K562 (cell line): ENCODE measurements at regions not wholly inside any gene's neighbourhood (a gene's known extent, or its start where the extent isn't known, plus 50 kb on each side); places are given as distances from the start of the nearest gene placed in this dataset.

Source experiments
- ATAC-seq: fragments of 200-7000 bp; cut with Tn5 transposase; 3 replicates; pipeline ENCODE4 v1.9.1; 2020; ENCODE audit warnings: moderate library complexity
- BruUV-seq: library from RNA; stranded (reverse); fragments of 400-500 nt; replicated peaks from 2 replicates; lab custom pipeline; 2021; lab: Mats Ljungman, UMichigan
- CTCF ChIA-PET: fragments of 300-600 bp; formaldehyde crosslinking; extraction: SDS; loops from one replicate; lab custom pipeline; 2021; ENCODE audit warnings: low intra/inter-chr PET ratio; lab: Yijun Ruan, JAX
- POLR2A ChIA-PET: fragments of 300-600, 350-650 bp; sonication (Branson Sonifier 250); formaldehyde crosslinking; extraction: SDS; loops from one replicate; lab custom pipeline; 2021; ENCODE audit warnings: antibody characterized with exemption, inconsistent platforms; lab: Yijun Ruan, JAX
- DNase-seq, 4 experiments: peaks; one replicate each; pipeline versions ENCODE4 v3.0.0 to v3.0.0-alpha.2; 2011 to 2018; ENCODE audit warnings: low spot score in 3 of 4, mixed read lengths in 3 of 4; ENCODE audit errors: extremely low read depth in 1 of 4
- FAIRE-seq: peaks from 2 replicates; lab custom pipeline; 2011; peaks lifted over from hg19 to GRCh38; lab: Jason Lieb, UNC
- H2AFZ ChIP-seq: 2 replicates; pipeline ENCODE4 v1.6.0; 2011; ENCODE audit warnings: low read depth, low read length, control low read depth, inconsistent platforms
- H3K27ac ChIP-seq: fragments of 200-600 bp; 3 replicates; pipeline ENCODE4 v1.8.0; 2011; ENCODE audit warnings: low read depth, mild to moderate bottlenecking, control low read depth, inconsistent platforms, low read length, moderate library complexity, mixed read lengths; ENCODE audit errors: extremely low read depth
- H3K27me3 ChIP-seq, 2 experiments: fragments of 300-600 bp in 1 of 2; 2 replicates in 1 of 2; 3 replicates in 1 of 2; pipeline versions ENCODE4 v1.6.0 to v1.8.0; 2011; ENCODE audit warnings: inconsistent platforms in 2 of 2, low read length in 2 of 2, mild to moderate bottlenecking in 1 of 2, mixed read lengths in 1 of 2, moderate library complexity in 1 of 2; ENCODE audit not compliant: control insufficient read depth in 2 of 2, insufficient read depth in 2 of 2
- H3K36me3 ChIP-seq: fragments of 300-600 bp; 3 replicates; pipeline ENCODE4 v1.8.0; 2011; ENCODE audit warnings: mild to moderate bottlenecking, low read length, inconsistent platforms; ENCODE audit not compliant: control insufficient read depth, insufficient read depth
- H3K4me1 ChIP-seq, 2 experiments: fragments of 200-600 bp in 1 of 2; replicated peaks in 1 of 2; 2 replicates in 1 of 2; 3 replicates in 1 of 2; pipeline versions ENCODE4 v1.5.1 to v1.8.0; 2011; ENCODE audit warnings: inconsistent platforms in 2 of 2, low read length in 2 of 2, mild to moderate bottlenecking in 1 of 2, mixed read lengths in 1 of 2, moderate library complexity in 1 of 2; ENCODE audit not compliant: control insufficient read depth in 2 of 2, insufficient read depth in 2 of 2
- H3K4me2 ChIP-seq: 2 replicates; pipeline ENCODE4 v1.6.1; 2011; ENCODE audit warnings: low read length, control low read depth, inconsistent platforms, mixed read lengths; ENCODE audit not compliant: insufficient read depth
- H3K4me3 ChIP-seq: fragments of 200-600 bp; sonication (generic), shearing (Covaris generic); 2 replicates; pipeline ENCODE4 v1.5.1; 2016; ENCODE audit warnings: control low read depth, inconsistent platforms
- H3K79me2 ChIP-seq: fragments of 200-600 bp; 3 replicates; pipeline ENCODE4 v1.8.0; 2011; ENCODE audit warnings: low read length, inconsistent platforms; ENCODE audit not compliant: control insufficient read depth, insufficient read depth
- H3K9ac ChIP-seq, 2 experiments: 2 replicates each; pipeline versions ENCODE4 v1.6.0 to v1.6.1; 2011; ENCODE audit warnings: low read depth in 2 of 2, low read length in 2 of 2, control low read depth in 1 of 2, inconsistent platforms in 1 of 2, mild to moderate bottlenecking in 1 of 2, mixed read lengths in 1 of 2; ENCODE audit not compliant: insufficient read depth in 1 of 2
- H3K9me1 ChIP-seq: one replicate; pipeline ENCODE4 v1.6.0; 2011; ENCODE audit warnings: inconsistent platforms, mild to moderate bottlenecking, low read length, moderate library complexity; ENCODE audit not compliant: control insufficient read depth, insufficient read depth
- H3K9me3 ChIP-seq: replicated peaks from 2 replicates; pipeline ENCODE4 v1.5.1; 2011; ENCODE audit warnings: low read depth, low read length, inconsistent platforms; ENCODE audit not compliant: control insufficient read depth, insufficient read depth
- H4K20me1 ChIP-seq: replicated peaks from 2 replicates; pipeline ENCODE4 v1.6.1; 2011; ENCODE audit warnings: low read length, inconsistent platforms, mixed read lengths; ENCODE audit not compliant: control insufficient read depth, insufficient read depth
- BCLAF1 ChIP-seq, 2 experiments: fragments of 450-650 bp in 1 of 2; IDR thresholded peaks; 2 replicates each; pipeline ENCODE4 v1.6.1; 2011 to 2017; ENCODE audit warnings: low read depth in 2 of 2, antibody characterized with exemption in 1 of 2, borderline replicate concordance in 1 of 2, low read length in 1 of 2, mild to moderate bottlenecking in 1 of 2, mixed read lengths in 1 of 2; ENCODE audit not compliant: control insufficient read depth in 1 of 2
- CREB3L1 ChIP-seq: fragments of 450-650 bp; IDR thresholded peaks from 2 replicates; pipeline ENCODE4 v1.6.1; 2014; ENCODE audit warnings: low read depth, mild to moderate bottlenecking, moderate library complexity, borderline replicate concordance
- E2F3 ChIP-seq: fragments of 250-450 bp; sonication (Bioruptor Pico); IDR thresholded peaks from 2 replicates; pipeline ENCODE4 v1.4.0; 2020; ENCODE audit warnings: mild to moderate bottlenecking
- GTF2A2 ChIP-seq: IDR thresholded peaks from 2 replicates; pipeline ENCODE4 v1.6.1; 2016; ENCODE audit warnings: mild to moderate bottlenecking, missing genetic modification characterization, missing compliant biosample characterization
- HMG20A ChIP-seq: fragments of 450-650 bp; formaldehyde crosslinking; conservative IDR thresholded peaks from 2 replicates; pipeline ENCODE4 v1.4.0; 2020; ENCODE audit warnings: mild to moderate bottlenecking, mixed read lengths
- ILF3 ChIP-seq: fragments of 450-650 bp; IDR thresholded peaks from 2 replicates; pipeline ENCODE4 v1.6.1; 2018; ENCODE audit warnings: antibody characterized with exemption, mild to moderate bottlenecking, moderate library complexity, borderline replicate concordance
- NFXL1 ChIP-seq: fragments of 450-650 bp; formaldehyde crosslinking; IDR thresholded peaks from 2 replicates; pipeline ENCODE4 v1.4.0; 2021; ENCODE audit warnings: mild to moderate bottlenecking
- NRF1 ChIP-seq, 2 experiments: fragments of 450-650 bp; IDR thresholded peaks in 1 of 2; conservative IDR thresholded peaks in 1 of 2; 2 replicates each; pipeline ENCODE4 v1.6.1; 2014; ENCODE audit warnings: mild to moderate bottlenecking in 2 of 2
- PYGO2 ChIP-seq: fragments of 450-650 bp; IDR thresholded peaks from 2 replicates; pipeline ENCODE4 v1.6.1; 2016; ENCODE audit warnings: mild to moderate bottlenecking, missing genetic modification characterization, moderate library complexity, missing compliant biosample characterization
- STAG1 ChIP-seq: sonication (generic); formaldehyde crosslinking; IDR thresholded peaks from 2 replicates; pipeline ENCODE4 v1.5.0; 2020; ENCODE audit warnings: missing genetic modification reagents, borderline replicate concordance
- TCF7 ChIP-seq: sonication (generic); IDR thresholded peaks from 2 replicates; pipeline ENCODE4 v1.6.1; 2016; ENCODE audit warnings: antibody characterized with exemption, borderline replicate concordance
- WHSC1 ChIP-seq: IDR thresholded peaks from one replicate; pipeline ENCODE4 v1.6.1; 2012; ENCODE audit warnings: low read length, control low read depth, inconsistent platforms
- YBX1 ChIP-seq: fragments of 450-650 bp; IDR thresholded peaks from 2 replicates; pipeline ENCODE4 v1.7.1; 2016; ENCODE audit warnings: mild to moderate bottlenecking
- WGBS: fragments of 100-300 bp; shearing (Covaris generic); methylation state at CpG from one replicate; pipeline ENCODE4 v1.1.6; 2016; ENCODE audit warnings: low coverage, mixed read lengths; ENCODE audit not compliant: insufficient coverage; ENCODE audit errors: missing lambda C conversion rate; 5-methylcytosine and 5-hydroxymethylcytosine counted together
- in situ Hi-C: fragments of 300-500 bp; cut with MboI; formaldehyde crosslinking; loops from 4 replicates; pipeline ENCODE4 v1.15.0; 2018; ENCODE audit warnings: inconsistent platforms, mixed read lengths
- intact Hi-C: fragments of 100-400 bp; cut with micrococcal nuclease; formaldehyde crosslinking; loops from 2 replicates; pipeline ENCODE4 v1.14.2; 2022
- TF ChIP-seq, protein P1 (sequence below): sonication (generic); formaldehyde crosslinking; IDR thresholded peaks from 2 replicates; pipeline ENCODE4 v1.8.1; 2022; ENCODE audit warnings: missing genetic modification reagents

GRCh38 chr2:70356941-70357683 lies 55.2 kb upstream of the FAM136A start:
- no peaks in the 10 kb centered on the region for H3K9me1 ChIP-seq
- no peaks in the 10 kb centered on the region for H3K36me3 ChIP-seq
- POLR2A ChIA-PET = no interaction called here
- no peak overlapping the region for H3K27ac ChIP-seq
- H3K4me2 ChIP-seq = no peak overlapping the region
- H3K4me1 ChIP-seq = no peaks in the 10 kb centered on the region
- no peak overlapping the region for H2AFZ ChIP-seq
- 0% methylated on average over 6 of the region's 6 CpGs for WGBS
- in situ Hi-C loops = no loop called here
- no peaks in the 10 kb centered on the region for H3K79me2 ChIP-seq
- H3K9ac ChIP-seq = no peak overlapping the region
- H3K9me3 ChIP-seq = no peaks in the 10 kb centered on the region
- intact Hi-C loops = no loop called here
- CTCF ChIA-PET = no interaction called here
- no peak for ATAC-seq
- no peaks in the 10 kb centered on the region for H4K20me1 ChIP-seq
- peaks cover 0 to 3% of the 10 kb centered on the region in 2 experiments; a peak in 3 of 5 replicates for H3K27me3 ChIP-seq
- no peak for FAIRE-seq
- BruUV-seq = no TSS peak
- H3K4me3 ChIP-seq = no peak overlapping the region
- TF ChIP-seq WHSC1 = no peak
- TF ChIP-seq GTF2A2 (tag) = no peak
- TF ChIP-seq ILF3 = no peak
- TF ChIP-seq TCF7 = no peak
- no peak for TF ChIP-seq CREB3L1
- no peak for TF ChIP-seq NFXL1
- no peak for TF ChIP-seq BCLAF1 (IDR thresholded peaks at IDR 0.05; ENCODE audit: borderline replicate concordance in 1 of 2, control insufficient read depth in 1 of 2, low read depth in 2 of 2, low read length in 1 of 2)
- no peak for TF ChIP-seq NRF1 (conservative IDR thresholded peaks at IDR 0.05 in 1 of 2, IDR thresholded peaks at IDR 0.05 in 1 of 2)
- no peak for TF ChIP-seq PYGO2 (tag)
- TF ChIP-seq STAG1 (CRISPR knock-in tag) = no peak
- TF ChIP-seq YBX1 = no peak
- TF ChIP-seq, protein P1, sequence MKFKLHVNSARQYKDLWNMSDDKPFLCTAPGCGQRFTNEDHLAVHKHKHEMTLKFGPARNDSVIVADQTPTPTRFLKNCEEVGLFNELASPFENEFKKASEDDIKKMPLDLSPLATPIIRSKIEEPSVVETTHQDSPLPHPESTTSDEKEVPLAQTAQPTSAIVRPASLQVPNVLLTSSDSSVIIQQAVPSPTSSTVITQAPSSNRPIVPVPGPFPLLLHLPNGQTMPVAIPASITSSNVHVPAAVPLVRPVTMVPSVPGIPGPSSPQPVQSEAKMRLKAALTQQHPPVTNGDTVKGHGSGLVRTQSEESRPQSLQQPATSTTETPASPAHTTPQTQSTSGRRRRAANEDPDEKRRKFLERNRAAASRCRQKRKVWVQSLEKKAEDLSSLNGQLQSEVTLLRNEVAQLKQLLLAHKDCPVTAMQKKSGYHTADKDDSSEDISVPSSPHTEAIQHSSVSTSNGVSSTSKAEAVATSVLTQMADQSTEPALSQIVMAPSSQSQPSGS (CRISPR knock-in tag) = no peak
- TF ChIP-seq E2F3 (CRISPR knock-in tag) = no peak
- no peak for TF ChIP-seq HMG20A (CRISPR knock-in tag)
- no peak for DNase-seq
